Activated CD4-positive, alpha-beta T cell treated with anti-CD3 and anti-CD28 coated beads for 1 hour (primary cell): ENCODE measurements at regions not wholly inside any gene's neighbourhood (a gene's known extent, or its start where the extent isn't known, plus 50 kb on each side); places are given as distances from the start of the nearest gene placed in this dataset.
"Not testable (repeated sequence)": the region's sequence is repeated elsewhere in the genome, so short reads cannot be mapped to it uniquely, and the experiment has no call there.

Experiments
- DNase-seq: peaks from one replicate; pipeline ENCODE4 v3.0.0-alpha.2; 2020

- DNase-seq, result no peak
Observed at GRCh38 chr18:39449566-39449965, 1884.0 kb upstream of the CELF4 start.

DNA sequence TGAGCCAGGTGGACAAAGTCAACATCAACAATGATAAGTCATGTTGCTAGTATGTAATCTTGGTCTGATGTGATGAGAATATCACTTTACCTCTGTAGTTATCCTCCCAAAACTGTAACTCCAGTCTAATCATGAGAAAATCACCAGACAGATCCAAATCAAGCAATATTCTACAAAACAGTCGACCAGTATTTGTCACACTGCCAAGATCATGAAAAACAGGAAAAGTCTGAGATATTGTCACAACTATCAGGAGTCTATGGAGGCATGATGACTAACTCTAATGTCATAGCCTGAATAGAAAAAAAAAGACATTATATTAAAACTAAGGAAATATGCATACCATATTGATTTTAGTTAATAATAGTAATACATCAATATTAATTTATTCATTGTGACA lies 1883.3 kb upstream of the CELF4 start:
- no peak for DNase-seq

DNA sequence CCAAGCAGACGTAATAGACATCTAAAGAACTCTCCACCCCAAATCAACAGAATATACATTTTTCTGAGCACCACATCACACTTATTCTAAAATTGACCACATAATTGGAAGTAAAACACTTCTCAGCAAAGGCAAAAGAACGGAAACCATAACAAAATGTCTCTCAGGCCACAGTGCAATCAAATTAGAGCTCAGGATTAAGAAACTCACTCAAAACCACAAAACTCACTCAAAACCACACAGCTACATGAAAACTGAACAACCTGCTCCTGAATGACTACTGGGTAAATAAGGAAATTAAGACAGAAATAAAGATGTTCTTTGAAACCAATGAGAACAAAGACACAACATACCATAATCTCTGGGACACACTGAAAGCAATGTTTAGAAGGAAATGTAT lies 1879.4 kb upstream of the CELF4 start:
- DNase-seq, result not testable (repeated sequence)

GRCh38 chr18:39441648-39442047 lies 1876.0 kb upstream of the CELF4 start:
- no peak for DNase-seq

GRCh38 chr18:39435996-39436395 lies 1870.4 kb upstream of the CELF4 start:
- no peak for DNase-seq

DNA sequence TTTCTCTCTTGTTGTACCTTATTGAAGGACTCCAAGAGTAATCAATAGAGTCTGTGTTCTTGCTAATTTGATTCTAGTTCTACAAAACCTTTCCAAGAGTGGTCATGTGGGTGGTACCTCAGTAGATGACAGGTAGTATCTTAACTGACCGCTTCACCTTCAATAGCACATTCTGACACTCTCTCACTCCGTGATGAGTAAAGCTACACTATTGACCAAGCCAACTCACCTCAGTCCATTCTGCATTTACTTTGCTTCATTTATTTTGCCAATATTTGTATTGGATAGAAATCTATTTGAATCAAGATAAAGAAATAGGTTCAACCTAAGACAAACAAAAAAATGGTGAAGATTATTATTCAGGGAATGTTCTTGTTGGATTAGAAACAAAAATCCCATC lies 1869.6 kb upstream of the CELF4 start:
- DNase-seq, result no peak

GRCh38 chr18:39434223-39434920 lies 1868.8 kb upstream of the CELF4 start:
- DNase-seq, result no peak

- DNase-seq, result no peak
Observed at GRCh38 chr18:39425172-39425850, 1859.7 kb upstream of the CELF4 start.

DNA sequence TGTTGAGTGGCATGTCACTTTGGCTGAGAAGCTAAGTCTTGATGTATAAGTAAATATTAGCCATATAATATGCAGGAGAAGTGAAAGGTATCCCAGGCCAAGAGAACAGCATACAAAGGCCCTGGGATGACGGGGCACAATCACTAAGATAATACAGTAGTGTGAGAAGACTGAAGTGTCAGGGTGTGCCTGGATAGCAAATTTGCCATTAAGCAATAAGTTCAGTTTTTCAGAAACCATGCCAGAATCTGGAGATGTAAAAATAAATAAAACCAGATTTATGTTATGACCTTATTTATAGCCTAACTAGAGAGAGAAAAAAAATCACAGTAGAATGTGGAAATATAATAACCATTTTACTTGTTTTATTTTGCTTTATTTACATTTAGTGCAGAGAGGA lies 1858.7 kb upstream of the CELF4 start:
- DNase-seq, result no peak

DNA sequence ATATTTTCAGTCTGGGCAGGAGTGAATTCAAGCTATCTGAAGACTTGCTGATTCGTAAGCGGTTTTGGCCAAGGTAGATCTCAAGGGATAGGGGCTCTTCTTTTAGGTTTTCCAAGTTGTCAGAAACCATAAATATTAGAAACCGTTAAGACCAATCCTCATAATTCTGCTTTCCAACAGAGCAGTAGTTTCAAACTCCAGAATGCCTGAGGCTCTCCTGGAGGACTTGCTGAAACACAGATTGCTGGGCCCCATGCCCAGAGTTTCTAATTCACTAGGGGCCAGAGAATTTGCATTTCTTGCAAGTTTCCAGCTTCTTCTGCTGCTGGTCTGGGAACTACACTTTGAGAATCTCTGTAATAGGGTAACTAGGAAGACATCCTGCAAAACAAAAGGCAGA lies 1855.7 kb upstream of the CELF4 start:
- no peak for DNase-seq

DNA sequence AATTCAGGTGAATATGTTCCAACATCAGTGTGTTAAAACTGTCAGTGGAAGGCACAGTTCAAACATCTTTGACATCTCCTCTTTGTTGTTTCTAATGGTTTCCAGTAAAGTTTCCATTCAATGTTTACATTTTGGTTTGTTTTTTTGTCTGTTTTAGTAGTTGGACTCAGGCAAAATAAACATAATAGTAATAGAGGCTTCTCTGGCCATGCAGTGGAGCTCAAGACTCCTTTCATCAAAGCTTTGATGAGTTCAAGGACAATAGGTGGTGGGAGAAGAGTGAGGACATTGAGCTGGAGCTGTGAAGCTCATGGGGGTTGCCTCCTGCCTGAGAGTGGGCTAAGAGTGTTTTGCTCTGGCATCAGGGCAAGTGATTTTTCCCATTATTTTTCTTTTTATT lies 1853.7 kb upstream of the CELF4 start:
- no peak for DNase-seq

DNA sequence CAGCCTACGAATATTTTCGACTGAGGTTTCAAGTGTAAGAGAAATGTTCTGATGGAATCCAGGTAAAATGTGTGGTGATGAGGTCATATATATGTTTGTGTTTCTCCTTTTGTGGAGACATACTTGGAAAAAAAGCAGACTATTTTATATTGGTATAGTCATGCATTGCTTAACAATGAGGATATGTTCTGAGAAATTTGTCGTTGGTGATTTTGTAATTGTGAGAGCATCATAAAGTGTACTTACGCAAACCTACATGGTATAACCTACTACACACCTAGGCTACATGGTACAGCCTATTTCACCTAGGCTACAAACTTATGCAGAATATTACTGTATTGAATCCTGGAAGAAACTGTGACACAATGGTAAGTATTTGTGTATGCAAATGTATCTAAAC lies 1849.9 kb upstream of the CELF4 start:
- DNase-seq, result no peak

DNA sequence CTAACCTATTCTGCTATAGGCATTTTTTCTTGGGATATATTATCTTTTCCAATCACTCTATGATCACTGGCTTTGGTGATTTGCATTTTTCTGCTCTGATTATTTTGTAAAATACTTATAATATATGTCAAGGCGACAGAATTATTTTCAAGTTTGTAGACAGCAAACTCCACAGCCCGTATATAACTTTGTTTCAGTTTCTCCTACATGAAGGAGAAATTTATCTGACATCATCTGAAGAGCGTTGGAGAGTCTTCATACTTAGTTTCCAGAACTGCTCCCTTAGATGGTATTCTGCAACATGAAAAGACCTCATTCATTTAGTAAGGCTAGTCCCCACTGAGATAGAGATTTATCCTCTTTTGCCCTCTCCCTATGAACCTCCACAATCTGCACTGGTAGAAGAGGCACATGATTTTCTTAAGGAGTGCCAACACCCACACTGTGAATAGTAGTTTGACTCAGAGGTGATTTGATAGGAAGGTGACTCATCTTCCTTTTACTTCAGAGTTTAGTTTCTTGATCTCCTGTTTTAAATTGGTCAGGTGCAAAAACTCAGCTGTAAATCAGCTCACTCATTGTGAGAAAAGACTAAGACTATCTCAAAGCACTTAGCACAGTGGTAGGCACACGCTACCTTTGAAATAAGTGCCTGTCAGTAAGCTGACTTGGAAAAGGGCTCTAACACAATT lies 1848.6 kb upstream of the CELF4 start:
- DNase-seq, result no peak

DNA sequence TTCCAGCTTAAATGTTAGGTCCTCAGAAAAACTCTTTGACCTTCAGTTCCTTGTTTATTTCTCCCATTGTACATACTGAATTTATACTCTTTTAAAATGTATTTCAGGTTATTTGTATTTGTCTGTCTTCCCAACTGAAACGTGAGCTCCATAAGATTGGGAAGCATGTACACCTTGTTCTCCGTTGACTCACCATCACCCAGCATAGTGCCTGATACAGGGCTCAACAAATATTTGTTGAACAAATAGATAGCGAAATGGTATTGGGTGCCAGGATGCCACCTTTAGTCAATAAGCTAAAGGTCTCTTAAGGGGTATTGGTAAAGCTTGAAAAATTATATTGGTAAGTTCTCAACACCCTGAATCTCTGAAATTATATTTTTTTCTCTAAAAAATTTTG lies 1841.3 kb upstream of the CELF4 start:
- no peak for DNase-seq

DNA sequence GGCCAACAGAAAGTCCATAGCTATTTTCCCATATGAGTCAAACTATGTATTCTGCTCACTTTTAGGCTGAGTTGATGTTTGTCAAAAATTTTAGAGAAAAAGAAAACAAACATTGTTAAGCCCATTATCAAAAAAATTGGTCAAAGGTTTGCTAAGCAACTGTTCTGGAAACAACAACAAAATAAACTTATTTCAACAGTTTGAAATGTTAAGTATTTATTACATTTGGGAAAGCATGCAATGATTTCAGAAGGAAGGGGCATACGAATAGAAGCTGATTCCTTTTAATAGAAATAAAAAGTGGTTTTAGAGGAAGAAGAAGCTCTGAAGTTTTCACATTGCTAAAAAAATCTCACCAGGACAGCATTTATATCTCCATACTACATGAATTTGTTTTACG lies 1837.5 kb upstream of the CELF4 start:
- no peak for DNase-seq

- no peak for DNase-seq
Observed at GRCh38 chr18:39399662-39400061, 1834.1 kb upstream of the CELF4 start.

DNA sequence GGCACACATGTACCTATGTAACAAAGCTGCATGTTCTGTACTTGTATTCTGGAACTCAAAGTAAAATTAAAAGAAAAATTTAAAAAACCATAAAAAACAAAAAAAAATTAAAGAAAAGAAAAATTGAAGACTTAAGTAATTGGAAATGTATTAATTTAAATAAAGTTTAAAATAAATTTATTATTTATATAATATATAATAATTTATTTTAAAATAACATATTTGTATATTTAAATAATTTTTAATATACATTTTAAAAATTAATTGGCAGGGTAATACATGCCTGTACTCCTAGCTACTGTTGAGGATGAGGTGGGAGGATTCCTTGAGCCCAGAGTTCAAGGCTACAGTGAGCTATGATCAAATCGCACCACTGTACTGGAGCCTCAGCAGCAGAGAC lies 1830.6 kb upstream of the CELF4 start:
- DNase-seq, result no peak

DNA sequence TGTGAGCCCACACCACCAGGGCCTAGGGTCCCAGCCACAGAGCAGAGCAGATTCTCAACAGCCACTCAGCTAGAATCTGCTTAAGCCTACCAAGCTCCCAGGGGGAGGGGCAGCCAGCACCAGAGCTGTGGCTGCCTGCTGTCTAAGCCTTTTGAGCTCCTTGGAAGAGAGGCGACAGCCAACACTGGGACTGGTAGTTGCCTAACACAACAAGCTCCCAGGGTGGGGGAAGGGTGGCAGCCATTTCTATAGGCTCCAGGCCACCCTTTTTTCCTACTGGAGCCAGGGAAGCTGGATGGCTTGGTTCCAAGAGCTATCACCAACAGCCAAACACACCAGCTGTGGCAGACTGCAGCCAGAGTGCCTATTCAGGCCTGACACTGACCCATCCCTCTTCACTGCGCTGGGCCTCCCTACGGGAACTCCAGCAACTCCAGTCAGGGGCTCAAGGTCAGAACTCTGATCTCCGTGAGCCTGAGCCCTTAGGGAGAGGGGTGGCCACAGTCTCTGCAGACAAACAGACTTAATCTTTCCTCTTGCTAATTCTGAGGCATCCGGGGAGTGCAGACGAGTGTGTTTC lies 1824.3 kb upstream of the CELF4 start:
- DNase-seq, result no peak

DNA sequence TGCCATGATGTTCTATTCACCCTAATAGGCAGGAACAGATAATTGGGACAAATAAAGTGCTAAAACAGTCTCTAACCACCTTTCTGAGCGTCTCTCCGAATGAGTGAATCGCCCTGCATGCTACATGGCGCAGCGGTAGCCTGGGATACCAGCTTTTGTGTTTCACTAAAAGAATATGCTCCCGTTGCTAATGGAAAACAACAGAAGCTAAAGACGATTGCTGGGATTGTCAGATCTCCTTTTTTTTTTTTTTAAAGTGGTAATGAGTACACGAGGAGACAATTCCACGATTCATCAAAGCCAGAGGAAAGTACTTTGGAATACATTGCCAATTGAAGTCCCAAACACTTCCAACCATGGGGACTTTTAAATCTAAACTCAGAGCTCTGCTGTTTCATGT lies 1815.3 kb upstream of the CELF4 start:
- DNase-seq, result no peak

DNA sequence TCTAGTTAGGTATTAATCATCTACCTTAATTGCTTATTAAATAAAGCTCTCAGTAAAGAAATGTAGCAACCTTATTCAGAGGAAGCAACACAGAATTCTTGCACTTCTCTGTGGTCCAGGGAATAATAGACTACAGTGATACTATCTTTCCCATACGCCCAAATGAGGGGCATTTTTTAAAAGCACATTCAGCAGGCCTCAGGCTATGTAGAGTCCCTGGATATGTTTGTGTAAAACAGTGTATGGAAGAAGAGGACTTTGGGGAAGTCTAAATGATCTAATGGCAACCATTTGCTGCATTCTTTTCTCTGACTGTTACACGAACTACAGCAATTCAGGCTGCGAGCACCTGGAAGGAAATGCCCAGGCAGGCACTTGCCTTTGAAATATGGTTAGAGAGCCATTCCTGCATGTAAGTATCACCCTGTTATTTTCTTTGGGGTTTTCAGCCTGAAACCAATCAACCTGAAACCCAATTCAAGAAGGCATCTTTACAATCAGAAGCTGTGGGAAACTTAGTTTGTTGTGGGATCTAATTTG lies 1814.7 kb upstream of the CELF4 start:
- DNase-seq, result no peak

DNA sequence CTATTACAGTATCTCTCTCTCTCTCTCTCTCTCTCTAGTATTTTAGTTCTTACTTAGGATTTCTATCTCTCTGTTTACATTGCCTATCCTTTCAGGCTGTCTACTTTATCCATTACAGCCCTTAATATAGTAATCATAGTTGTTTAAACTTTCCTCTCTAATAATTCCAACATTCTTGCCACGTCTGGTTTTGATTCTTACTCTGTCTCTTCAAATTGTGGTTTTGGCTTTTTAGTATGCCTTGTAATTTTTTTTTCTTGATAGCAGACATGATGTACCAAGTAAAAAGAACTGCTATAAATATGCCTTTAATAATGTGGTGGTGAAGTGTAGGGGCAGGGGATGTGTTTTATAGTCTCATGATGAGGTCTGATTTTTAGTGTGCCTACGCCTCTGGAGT lies 1809.5 kb upstream of the CELF4 start:
- no peak for DNase-seq

DNA sequence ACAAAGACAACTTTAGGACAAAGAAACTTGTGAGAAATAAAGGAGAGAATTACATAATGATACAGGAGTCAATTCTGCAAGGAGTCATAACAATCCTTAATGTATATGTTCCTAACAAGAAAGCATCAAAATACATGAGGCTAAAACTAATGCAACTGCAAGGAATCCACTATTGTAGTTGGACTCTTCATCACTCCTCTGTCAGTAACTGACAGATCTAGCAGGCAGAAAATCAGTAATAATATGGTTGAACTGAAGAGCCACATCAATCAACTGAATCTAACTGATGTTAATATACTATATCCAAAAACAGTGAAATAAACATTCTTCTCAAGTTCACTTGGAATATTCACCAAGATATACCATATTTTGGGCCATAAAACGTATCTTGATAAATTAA lies 1806.4 kb upstream of the CELF4 start:
- DNase-seq, result no peak

- no peak for DNase-seq
Observed at GRCh38 chr18:39366656-39367055, 1801.1 kb upstream of the CELF4 start.
